Activated CD4-positive, alpha-beta T cell treated with anti-CD3 and anti-CD28 coated beads for 24 hours (primary cell): ENCODE measurements at regions not wholly inside any gene's neighbourhood (a gene's known extent, or its start where the extent isn't known, plus 50 kb on each side); places are given as distances from the start of the nearest gene placed in this dataset.

Experiments used
- DNase-seq, 2 donors: peaks; one replicate each; pipeline ENCODE4 v3.0.0-alpha.2; 2020; ENCODE audit warnings: low read depth in 2 of 2

GRCh38 chr11:36930256-36930655, 332.2 kb upstream of the RAG2 start:
- no peak for DNase-seq

- no peak for DNase-seq
These were observed 331.4 kb upstream of the RAG2 start for GRCh38 chr11:36929401-36929800.

- no peak for DNase-seq
These were observed 330.6 kb upstream of the RAG2 start for GRCh38 chr11:36928621-36929020.

- DNase-seq = no peak
These were observed 301.8 kb upstream of the RAG2 start for GRCh38 chr11:36899800-36900199.

GRCh38 chr11:36890841-36891240, 292.8 kb upstream of the RAG2 start:
- no peak for DNase-seq

GRCh38 chr11:36890121-36890679, 292.2 kb upstream of the RAG2 start:
- DNase-seq = no peak

GRCh38 chr11:36885154-36885553, 287.1 kb upstream of the RAG2 start:
- DNase-seq = no peak

- DNase-seq = no peak
These were observed 280.7 kb upstream of the RAG2 start for GRCh38 chr11:36878737-36879136.

GRCh38 chr11:36877149-36877548, 279.1 kb upstream of the RAG2 start:
- DNase-seq = no peak

- no peak for DNase-seq
These were observed 278.2 kb upstream of the RAG2 start for GRCh38 chr11:36876266-36876665.

GRCh38 chr11:36874291-36874690, 276.3 kb upstream of the RAG2 start:
- no peak for DNase-seq

GRCh38 chr11:36870361-36870760, 272.3 kb upstream of the RAG2 start:
- DNase-seq = no peak

- DNase-seq = no peak
These were observed 270.3 kb upstream of the RAG2 start for GRCh38 chr11:36868380-36868779.

GRCh38 chr11:36865846-36866245, 267.8 kb upstream of the RAG2 start:
- DNase-seq = no peak

GRCh38 chr11:36854875-36855274, 256.8 kb upstream of the RAG2 start:
- no peak for DNase-seq

GRCh38 chr11:36848660-36849059, 250.6 kb upstream of the RAG2 start:
- no peak for DNase-seq

- DNase-seq = no peak
These were observed 242.3 kb upstream of the RAG2 start for GRCh38 chr11:36840378-36840777.

GRCh38 chr11:36837831-36838437, 239.9 kb upstream of the RAG2 start:
- no peak for DNase-seq

- DNase-seq = no peak
These were observed 227.2 kb upstream of the RAG2 start for GRCh38 chr11:36825251-36825650.

- DNase-seq = no peak
These were observed 226.3 kb upstream of the RAG2 start for GRCh38 chr11:36824349-36824748.

- no peak for DNase-seq
These were observed 224.8 kb upstream of the RAG2 start for GRCh38 chr11:36822829-36823228.

- no peak for DNase-seq
These were observed 220.4 kb upstream of the RAG2 start for GRCh38 chr11:36818410-36818809.

GRCh38 chr11:36817336-36817965, 219.4 kb upstream of the RAG2 start:
- DNase-seq = no peak

GRCh38 chr11:36809303-36809702, 211.3 kb upstream of the RAG2 start:
- DNase-seq = no peak
